ENCODE measurements at regions not wholly inside any gene's neighbourhood (a gene's known extent, or its start where the extent isn't known, plus 50 kb on each side); places are given as distances from the start of the nearest gene placed in this dataset.

GRCh38 chr5:174172566-174172965, 127.1 kb downstream of the NSG2 start:
- no peaks in the 10 kb centered on the region for H3K36me3 ChIP-seq
- peak in 1 of 2 donors; percentile 27 for DNase-seq (ENCODE audit: low spot score in 2 of 2)
- H3K27ac ChIP-seq = no peak overlapping the region
- peaks cover 0 to 8% of the 10 kb centered on the region in 2 donors for H3K9me3 ChIP-seq
- intact Hi-C loops (cut with DNase I) = no loop called here
- H3K4me1 ChIP-seq = no peaks in the 10 kb centered on the region
- TF ChIP-seq CTCF (IDR thresholded peaks at IDR 0.05) = no peak
- no peaks in the 10 kb centered on the region for H3K27me3 ChIP-seq
- H3K4me3 ChIP-seq = no peak overlapping the region

DNA sequence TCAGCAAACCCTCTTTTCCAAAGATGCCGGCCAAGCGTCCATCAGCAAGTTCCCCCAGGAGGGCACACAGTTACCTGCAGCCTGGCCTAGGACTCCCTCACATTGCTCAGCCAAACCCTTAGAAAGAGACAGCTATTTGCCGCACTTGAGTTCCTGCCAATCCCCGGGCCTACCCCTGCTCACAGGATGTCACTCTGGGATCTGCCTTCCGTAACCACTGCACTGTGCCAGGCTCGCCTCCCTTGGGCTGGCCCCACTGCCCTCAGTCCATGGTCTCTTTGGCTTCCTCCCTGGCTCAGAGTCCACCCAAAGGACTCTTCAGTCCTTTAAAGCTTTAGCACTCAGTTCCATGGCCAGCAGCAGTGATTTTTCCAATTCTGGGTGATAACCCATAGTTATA, 128.3 kb downstream of the NSG2 start:
- no peak for TF ChIP-seq CTCF (IDR thresholded peaks at IDR 0.05)
- peak in 1 of 2 donors; percentile 50 for DNase-seq (ENCODE audit: low spot score in 2 of 2)
- intact Hi-C loops (cut with DNase I) = no loop called here

DNA sequence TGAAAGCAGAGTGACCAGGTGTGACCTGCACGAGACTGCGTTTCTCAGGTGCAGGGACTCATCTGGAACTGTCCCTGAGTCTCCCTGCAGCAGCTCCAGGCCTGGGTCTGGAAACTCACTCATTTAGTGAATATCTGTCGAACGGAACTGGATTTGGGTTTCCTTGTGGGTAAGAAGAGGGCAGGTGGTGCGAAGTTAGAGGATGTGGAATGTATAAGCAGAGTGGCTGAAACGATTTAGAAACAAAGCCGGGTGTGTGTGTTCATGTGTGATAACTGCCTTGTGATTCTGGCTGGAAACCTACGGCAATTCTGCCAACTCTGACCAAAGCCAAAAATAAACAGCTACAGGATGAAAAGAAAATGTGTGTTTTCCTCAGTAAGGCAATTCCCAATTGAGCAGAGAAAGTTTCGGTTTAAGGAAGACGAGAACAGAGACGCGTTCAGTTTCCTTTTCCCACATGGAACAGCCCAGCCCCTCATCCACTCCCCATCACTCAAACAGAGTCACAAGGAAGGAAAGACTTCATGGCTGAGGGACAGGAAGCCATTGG, 130.3 kb downstream of the NSG2 start:
- intact Hi-C loops (cut with DNase I) = no loop called here
- no peak for TF ChIP-seq CTCF (IDR thresholded peaks at IDR 0.05)

More for the DNA sequence above, 128.3 kb downstream of the NSG2 start:
- H3K4me1 ChIP-seq = no peaks in the 10 kb centered on the region
- peaks cover 0 to 7% of the 10 kb centered on the region in 2 donors for H3K9me3 ChIP-seq
- no peak overlapping the region for H3K4me3 ChIP-seq
- H3K27me3 ChIP-seq = no peaks in the 10 kb centered on the region
- H3K27ac ChIP-seq = no peak overlapping the region
- no peaks in the 10 kb centered on the region for H3K36me3 ChIP-seq

DNA sequence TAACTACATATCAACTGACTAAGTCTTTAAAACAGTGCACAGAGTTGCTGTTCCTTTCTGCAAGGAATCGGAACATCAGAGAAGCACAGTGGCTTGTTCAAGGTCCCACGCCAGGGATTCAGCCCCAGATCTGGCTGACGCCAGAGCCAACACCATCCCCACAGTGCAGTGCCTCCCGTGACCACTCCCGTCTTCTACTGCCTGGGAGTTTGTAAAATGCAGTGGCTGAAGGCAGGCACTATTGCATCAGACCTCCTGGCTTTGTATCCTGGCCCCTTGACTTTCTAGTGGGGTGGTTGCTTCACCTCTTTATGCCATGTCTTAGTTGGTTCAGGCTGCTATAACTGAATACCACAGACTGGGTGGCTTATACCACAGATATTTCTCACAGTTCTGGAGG, 131.0 kb downstream of the NSG2 start:
- H3K27ac ChIP-seq = no peak overlapping the region
- peak in 1 of 2 donors; percentile 40 for DNase-seq (ENCODE audit: low spot score in 2 of 2)
- H3K9me3 ChIP-seq = no peaks in the 10 kb centered on the region
- no peak for TF ChIP-seq CTCF (IDR thresholded peaks at IDR 0.05)
- H3K4me1 ChIP-seq = no peaks in the 10 kb centered on the region
- no peaks in the 10 kb centered on the region for H3K27me3 ChIP-seq
- H3K4me3 ChIP-seq = no peak overlapping the region
- intact Hi-C loops (cut with DNase I) = no loop called here
- no peaks in the 10 kb centered on the region for H3K36me3 ChIP-seq

More for the DNA sequence above, 130.3 kb downstream of the NSG2 start:
- no peaks in the 10 kb centered on the region for H3K9me3 ChIP-seq
- no peaks in the 10 kb centered on the region for H3K4me1 ChIP-seq
- no peak overlapping the region for H3K4me3 ChIP-seq
- DNase-seq (ENCODE audit: low spot score in 2 of 2) = peak in 1 of 2 donors; percentile 49
- no peaks in the 10 kb centered on the region for H3K36me3 ChIP-seq
- H3K27me3 ChIP-seq = no peaks in the 10 kb centered on the region
- no peak overlapping the region for H3K27ac ChIP-seq

- H3K4me3 ChIP-seq = no peak overlapping the region
- intact Hi-C loops (cut with DNase I) = no loop called here
- no peak for TF ChIP-seq CTCF (IDR thresholded peaks at IDR 0.05)
- H3K4me1 ChIP-seq = no peaks in the 10 kb centered on the region
- no peak overlapping the region for H3K27ac ChIP-seq
- H3K36me3 ChIP-seq = no peaks in the 10 kb centered on the region
- no peaks in the 10 kb centered on the region for H3K9me3 ChIP-seq
- peak in 1 of 2 donors; percentile 19 for DNase-seq (ENCODE audit: low spot score in 2 of 2)
- no peaks in the 10 kb centered on the region for H3K27me3 ChIP-seq
Observed at GRCh38 chr5:174177531-174177930, 132.0 kb downstream of the NSG2 start.
